ENCODE measurements at regions not wholly inside any gene's neighbourhood (a gene's known extent, or its start where the extent isn't known, plus 50 kb on each side); places are given as distances from the start of the nearest gene placed in this dataset.

DNA sequence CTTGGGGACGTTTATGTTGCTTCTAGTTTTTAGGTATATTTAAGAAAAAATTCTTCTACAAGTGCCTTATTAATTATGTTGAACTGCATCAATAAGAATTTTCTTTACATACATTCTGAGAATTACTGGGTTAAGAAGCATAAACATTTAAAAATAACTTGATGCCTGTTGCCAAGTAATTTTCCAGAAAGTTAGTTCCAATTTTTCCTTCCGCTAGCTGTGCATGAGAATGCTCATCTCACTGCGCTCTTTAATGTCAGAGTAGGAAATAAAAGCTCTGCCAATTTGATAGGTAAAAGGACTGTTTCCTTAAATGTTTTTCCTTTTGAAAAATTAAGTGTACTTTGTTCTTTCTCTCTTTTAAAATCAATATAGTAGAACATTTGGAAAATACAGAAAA lies 113.1 kb upstream of the ZBED5 start:
- H3K18ac ChIP-seq (ENCODE audit: extremely low read depth, low read length) = no peak overlapping the region
- no peaks in the 10 kb centered on the region for H3K4me1 ChIP-seq (replicated peaks in 1 of 4; ENCODE audit: control insufficient read depth in 3 of 4, insufficient read depth in 4 of 4, low read length in 3 of 4)
- no peak overlapping the region for H2AFZ ChIP-seq (ENCODE audit: low read length)
- no peak overlapping the region for H2BK120ac ChIP-seq (replicated peaks; ENCODE audit: low read depth, low read length)
- no peaks in the 10 kb centered on the region for H3K23me2 ChIP-seq (ENCODE audit: low read depth, low read length)
- POLR2A ChIA-PET (ENCODE audit: partially characterized antibody) = no interaction called here
- no peak overlapping the region for H4K8ac ChIP-seq (ENCODE audit: extremely low read depth, insufficient read depth, low read length)
- no peaks in the 10 kb centered on the region for H3K9me3 ChIP-seq (ENCODE audit: insufficient read depth in 2 of 2, low read depth in 1 of 2, low read length in 1 of 2)
- H2BK15ac ChIP-seq (ENCODE audit: low read length) = no peak overlapping the region
- H4K20me1 ChIP-seq (replicated peaks in 1 of 2; ENCODE audit: control insufficient read depth in 1 of 2, insufficient read depth in 2 of 2, low read length in 2 of 2) = no peaks in the 10 kb centered on the region
- H3K79me1 ChIP-seq (ENCODE audit: low read depth, low read length) = no peaks in the 10 kb centered on the region
- no peak overlapping the region for H3K4ac ChIP-seq (replicated peaks; ENCODE audit: insufficient read length, low read depth, low read length)
- no peak for FAIRE-seq
- 95% methylated on average over 3 of the region's 3 CpGs; no CpG with 5 or more reads in 1 of the 2 experiments for WGBS, 2 experiments (ENCODE audit: extremely low coverage in 1 of 2, insufficient coverage in 1 of 2, insufficient read length in 1 of 2, insufficient replicate concordance in 2 of 2, low coverage in 1 of 2, low lambda C conversion rate in 2 of 2, missing lambda C conversion rate in 1 of 2)
- no peak overlapping the region for H2BK5ac ChIP-seq (ENCODE audit: low read depth, low read length)
- no peak overlapping the region for H3K9ac ChIP-seq (replicated peaks in 1 of 4; ENCODE audit: extremely low read depth in 1 of 4, low read depth in 3 of 4, low read length in 3 of 4)
- no peak overlapping the region for H3K27ac ChIP-seq (ENCODE audit: low read depth, low read length)
- DNase-seq (ENCODE audit: low read depth in 1 of 2, low spot score in 2 of 2) = no peak
- H3K4me3 ChIP-seq (ENCODE audit: extremely low read depth in 1 of 4, insufficient read depth in 2 of 4, low read depth in 3 of 4, low read length in 4 of 4) = no peak overlapping the region
- no peak overlapping the region for H2AK5ac ChIP-seq (ENCODE audit: low read depth, low read length)
- H2BK12ac ChIP-seq (ENCODE audit: low read depth, low read length) = no peak overlapping the region
- H3K23ac ChIP-seq (ENCODE audit: insufficient read length) = no peak overlapping the region
- no peak overlapping the region for H3K4me2 ChIP-seq (ENCODE audit: insufficient read depth in 1 of 2, low read depth in 2 of 2, low read length in 2 of 2)
- H2BK20ac ChIP-seq (ENCODE audit: low read length) = no peak overlapping the region
- no peaks in the 10 kb centered on the region; a peak in 1 of 7 replicates for H3K27me3 ChIP-seq (replicated peaks in 1 of 4; ENCODE audit: control insufficient read depth in 3 of 4, extremely low read depth in 1 of 4, insufficient read depth in 3 of 4, low read length in 3 of 4)
- CTCF ChIA-PET (ENCODE audit: partially characterized antibody) = no interaction called here
- no peak overlapping the region for H4K91ac ChIP-seq (replicated peaks; ENCODE audit: insufficient read length, low read length)
- TF ChIP-seq EGR1 (IDR thresholded peaks at IDR 0.05; ENCODE audit: borderline replicate concordance, low read depth, low read length) = no peak
- H3K56ac ChIP-seq (replicated peaks; ENCODE audit: insufficient read length, low read depth, low read length) = no peak overlapping the region
- no peaks in the 10 kb centered on the region for H3K79me2 ChIP-seq (ENCODE audit: control insufficient read depth in 1 of 2, insufficient read depth in 2 of 2, low read length in 2 of 2)
- H3K36me3 ChIP-seq (ENCODE audit: control insufficient read depth in 2 of 4, insufficient read depth in 4 of 4, low read length in 3 of 4) = no peaks in the 10 kb centered on the region
- no peak overlapping the region for H4K5ac ChIP-seq (ENCODE audit: insufficient read length, low read depth, low read length)
- no peak overlapping the region for H3K14ac ChIP-seq (ENCODE audit: insufficient read length)

Measured in H1 (cell line).